SK-N-SH (cell line): ENCODE measurements at regions not wholly inside any gene's neighbourhood (a gene's known extent, or its start where the extent isn't known, plus 50 kb on each side); places are given as distances from the start of the nearest gene placed in this dataset.

Experiments used
- CTCF ChIP-seq: fragments of 200-600 bp; sonication (generic); IDR thresholded peaks from 2 replicates; pipeline ENCODE4 v1.6.1; 2017; ENCODE audit warnings: antibody characterized with exemption, mild to moderate bottlenecking, moderate library complexity
- EP300 ChIP-seq, 2 experiments: IDR thresholded peaks; 2 replicates each; pipeline versions ENCODE4 v1.4.0 to v1.6.1; 2012; ENCODE audit warnings: borderline replicate concordance in 1 of 2, low read depth in 1 of 2, low read length in 1 of 2
- PBX3 ChIP-seq: IDR thresholded peaks from 2 replicates; pipeline ENCODE4; 2012

- TF ChIP-seq CTCF (no peak), PBX3 (no peak), EP300 (IDR thresholded peaks at IDR 0.05; ENCODE audit: borderline replicate concordance in 1 of 2, low read depth in 1 of 2, low read length in 1 of 2) (no peak)
Measured at GRCh38 chr20:58098571-58098970, 129.9 kb downstream of the ANKRD60 start.
